ENCODE measurements at regions not wholly inside any gene's neighbourhood (a gene's known extent, or its start where the extent isn't known, plus 50 kb on each side); places are given as distances from the start of the nearest gene placed in this dataset.

GRCh38 chr10:131655101-131655849, 245.5 kb upstream of the PPP2R2D start:
- no peak for TF ChIP-seq CTCF (IDR thresholded peaks at IDR 0.05)
- TF ChIP-seq POLR2A (IDR thresholded peaks at IDR 0.05), result no peak

Data from body of pancreas (tissue), 4 donors.